Activated CD4-positive, alpha-beta T cell treated with anti-CD3 and anti-CD28 coated beads, Interleukin-2, amount 10 ng/mL, durations not matched to agents 24 days and 14 days (primary cell): ENCODE measurements at regions not wholly inside any gene's neighbourhood (a gene's known extent, or its start where the extent isn't known, plus 50 kb on each side); places are given as distances from the start of the nearest gene placed in this dataset.

Experiments
- DNase-seq: peaks from one replicate; pipeline ENCODE4 v3.0.0; 2022
- H3K27ac Mint-ChIP-seq: one replicate; pipeline ENCODE4 v1.8.0; 2022; ENCODE audit warnings: mild to moderate bottlenecking, mixed read lengths
- H3K27me3 Mint-ChIP-seq: one replicate; pipeline ENCODE4 v1.8.0; 2022; ENCODE audit warnings: mixed read lengths
- H3K36me3 Mint-ChIP-seq: one replicate; pipeline ENCODE4 v1.8.0; 2022; ENCODE audit warnings: low read depth, mild to moderate bottlenecking, mixed read lengths
- H3K4me1 Mint-ChIP-seq: one replicate; pipeline ENCODE4 v1.8.0; 2021; ENCODE audit warnings: mixed read lengths
- H3K4me3 Mint-ChIP-seq: one replicate; pipeline ENCODE4 v1.8.0; 2022; ENCODE audit warnings: mild to moderate bottlenecking, moderate library complexity, mixed read lengths
- H3K9me3 Mint-ChIP-seq: one replicate; pipeline ENCODE4 v1.8.0; 2021; ENCODE audit warnings: mixed read lengths
- intact Hi-C: fragments of 100-400 bp; cut with micrococcal nuclease; formaldehyde crosslinking; loops from one replicate; pipeline ENCODE4 v1.15.1; 2023

- DNase-seq = no peak
- Mint-ChIP-seq H3K4me3 (no peak overlapping the region), H3K27ac (no peak overlapping the region), H3K4me1 (no peaks in the 10 kb centered on the region), H3K36me3 (no peaks in the 10 kb centered on the region), H3K27me3 (no peaks in the 10 kb centered on the region), H3K9me3 (no peaks in the 10 kb centered on the region)
- intact Hi-C loops = no loop called here
Observed at GRCh38 chr13:108360139-108360538, 90.6 kb downstream of the TNFSF13B start.

GRCh38 chr13:108361769-108362168, 92.3 kb downstream of the TNFSF13B start:
- no peak overlapping the region for H3K27ac Mint-ChIP-seq
- no peaks in the 10 kb centered on the region for H3K4me1 Mint-ChIP-seq
- no peaks in the 10 kb centered on the region for H3K36me3 Mint-ChIP-seq
- no peak overlapping the region for H3K4me3 Mint-ChIP-seq
- DNase-seq = no peak
- H3K9me3 Mint-ChIP-seq = no peaks in the 10 kb centered on the region
- intact Hi-C loops = no loop called here
- H3K27me3 Mint-ChIP-seq = no peaks in the 10 kb centered on the region

- no peaks in the 10 kb centered on the region for H3K9me3 Mint-ChIP-seq
- no peak overlapping the region for H3K27ac Mint-ChIP-seq
- intact Hi-C loops = no loop called here
- H3K27me3 Mint-ChIP-seq = no peaks in the 10 kb centered on the region
- no peaks in the 10 kb centered on the region for H3K36me3 Mint-ChIP-seq
- no peaks in the 10 kb centered on the region for H3K4me1 Mint-ChIP-seq
- H3K4me3 Mint-ChIP-seq = no peak overlapping the region
- no peak for DNase-seq
Observed at GRCh38 chr13:108363666-108364065, 94.1 kb downstream of the TNFSF13B start.

GRCh38 chr13:108365255-108365654, 95.7 kb downstream of the TNFSF13B start:
- Mint-ChIP-seq H3K4me1 (no peaks in the 10 kb centered on the region), H3K4me3 (no peak overlapping the region), H3K27me3 (no peaks in the 10 kb centered on the region), H3K9me3 (no peaks in the 10 kb centered on the region), H3K36me3 (no peaks in the 10 kb centered on the region), H3K27ac (no peak overlapping the region)
- no peak for DNase-seq
- intact Hi-C loops = no loop called here

GRCh38 chr13:108368250-108368905, 98.9 kb downstream of the TNFSF13B start:
- H3K27me3 Mint-ChIP-seq = peaks cover 4% of the 10 kb centered on the region
- no peaks in the 10 kb centered on the region for H3K36me3 Mint-ChIP-seq
- DNase-seq = no peak
- intact Hi-C loops = no loop called here
- no peaks in the 10 kb centered on the region for H3K9me3 Mint-ChIP-seq
- H3K4me1 Mint-ChIP-seq = no peaks in the 10 kb centered on the region
- no peak overlapping the region for H3K4me3 Mint-ChIP-seq
- no peak overlapping the region for H3K27ac Mint-ChIP-seq

GRCh38 chr13:108369412-108369811, 99.9 kb downstream of the TNFSF13B start:
- no peak overlapping the region for H3K27ac Mint-ChIP-seq
- no peak for DNase-seq
- peaks cover 4% of the 10 kb centered on the region for H3K27me3 Mint-ChIP-seq
- H3K9me3 Mint-ChIP-seq = no peaks in the 10 kb centered on the region
- no peak overlapping the region for H3K4me3 Mint-ChIP-seq
- no peaks in the 10 kb centered on the region for H3K36me3 Mint-ChIP-seq
- intact Hi-C loops = no loop called here
- H3K4me1 Mint-ChIP-seq = no peaks in the 10 kb centered on the region

GRCh38 chr13:108375034-108375433, 105.5 kb downstream of the TNFSF13B start:
- DNase-seq = no peak

GRCh38 chr13:108375772-108376171, 106.3 kb downstream of the TNFSF13B start:
- Mint-ChIP-seq H3K9me3 (peaks cover 4% of the 10 kb centered on the region), H3K4me1 (no peaks in the 10 kb centered on the region), H3K36me3 (no peaks in the 10 kb centered on the region), H3K27ac (no peak overlapping the region), H3K27me3 (peaks cover 4% of the 10 kb centered on the region), H3K4me3 (no peak overlapping the region)
- intact Hi-C loops = no loop called here
- DNase-seq = no peak

More at GRCh38 chr13:108375034-108375433, 105.5 kb downstream of the TNFSF13B start:
- H3K9me3 Mint-ChIP-seq = peaks cover 4% of the 10 kb centered on the region
- peaks cover 4% of the 10 kb centered on the region for H3K27me3 Mint-ChIP-seq
- intact Hi-C loops = no loop called here
- no peaks in the 10 kb centered on the region for H3K4me1 Mint-ChIP-seq
- no peak overlapping the region for H3K4me3 Mint-ChIP-seq
- no peak overlapping the region for H3K27ac Mint-ChIP-seq
- H3K36me3 Mint-ChIP-seq = no peaks in the 10 kb centered on the region

- H3K4me3 Mint-ChIP-seq = no peak overlapping the region
- no peaks in the 10 kb centered on the region for H3K36me3 Mint-ChIP-seq
- DNase-seq = no peak
Observed at GRCh38 chr13:108376308-108376707, 106.8 kb downstream of the TNFSF13B start.

GRCh38 chr13:108377646-108378206, 108.2 kb downstream of the TNFSF13B start:
- Mint-ChIP-seq H3K4me3 (no peak overlapping the region), H3K27me3 (no peaks in the 10 kb centered on the region), H3K4me1 (no peaks in the 10 kb centered on the region), H3K9me3 (peaks cover 4% of the 10 kb centered on the region), H3K27ac (no peak overlapping the region), H3K36me3 (no peaks in the 10 kb centered on the region)
- intact Hi-C loops = no loop called here
- DNase-seq = no peak

More at GRCh38 chr13:108376308-108376707, 106.8 kb downstream of the TNFSF13B start:
- intact Hi-C loops = no loop called here
- Mint-ChIP-seq H3K27ac (no peak overlapping the region), H3K4me1 (no peaks in the 10 kb centered on the region), H3K9me3 (peaks cover 4% of the 10 kb centered on the region), H3K27me3 (peaks cover 2% of the 10 kb centered on the region)

GRCh38 chr13:108383667-108384066, 114.1 kb downstream of the TNFSF13B start:
- DNase-seq = no peak
- intact Hi-C loops = no loop called here
- no peaks in the 10 kb centered on the region for H3K36me3 Mint-ChIP-seq

GRCh38 chr13:108387156-108387555, 117.6 kb downstream of the TNFSF13B start:
- intact Hi-C loops = no loop called here
- Mint-ChIP-seq H3K27ac (no peak overlapping the region), H3K27me3 (no peaks in the 10 kb centered on the region), H3K36me3 (no peaks in the 10 kb centered on the region), H3K4me1 (no peaks in the 10 kb centered on the region), H3K9me3 (no peaks in the 10 kb centered on the region), H3K4me3 (no peak overlapping the region)
- no peak for DNase-seq

More at GRCh38 chr13:108383667-108384066, 114.1 kb downstream of the TNFSF13B start:
- Mint-ChIP-seq H3K4me3 (no peak overlapping the region), H3K9me3 (no peaks in the 10 kb centered on the region), H3K27me3 (no peaks in the 10 kb centered on the region), H3K4me1 (no peaks in the 10 kb centered on the region), H3K27ac (no peak overlapping the region)

- intact Hi-C loops = no loop called here
- no peak for DNase-seq
- Mint-ChIP-seq H3K36me3 (no peaks in the 10 kb centered on the region), H3K4me3 (no peak overlapping the region), H3K4me1 (no peaks in the 10 kb centered on the region), H3K9me3 (no peaks in the 10 kb centered on the region), H3K27me3 (peaks cover 3% of the 10 kb centered on the region), H3K27ac (no peak overlapping the region)
Observed at GRCh38 chr13:108402850-108403249, 133.3 kb downstream of the TNFSF13B start.

GRCh38 chr13:108407495-108407894, 138.0 kb downstream of the TNFSF13B start:
- Mint-ChIP-seq H3K36me3 (no peaks in the 10 kb centered on the region), H3K4me3 (no peak overlapping the region), H3K27me3 (no peaks in the 10 kb centered on the region), H3K9me3 (no peaks in the 10 kb centered on the region), H3K4me1 (peaks cover 13% of the 10 kb centered on the region), H3K27ac (no peak overlapping the region)
- no peak for DNase-seq
- intact Hi-C loops = no loop called here

- no peak for DNase-seq
- Mint-ChIP-seq H3K4me1 (peaks cover 13% of the 10 kb centered on the region), H3K4me3 (no peak overlapping the region), H3K27ac (no peak overlapping the region), H3K27me3 (no peaks in the 10 kb centered on the region), H3K9me3 (peaks cover 3% of the 10 kb centered on the region), H3K36me3 (no peaks in the 10 kb centered on the region)
- intact Hi-C loops = no loop called here
Observed at GRCh38 chr13:108408672-108409071, 139.2 kb downstream of the TNFSF13B start.
